SK-N-SH (cell line): ENCODE measurements at regions not wholly inside any gene's neighbourhood (a gene's known extent, or its start where the extent isn't known, plus 50 kb on each side); places are given as distances from the start of the nearest gene placed in this dataset.

ENCODE experiments used
- CTCF ChIA-PET: fragments of 300-600, 350-600 bp; formaldehyde crosslinking; extraction: SDS; loops from one replicate; lab custom pipeline; 2021; lab: Yijun Ruan, JAX
- POLR2A ChIA-PET: fragments of 350-600 bp; sonication (Branson Sonifier 250); formaldehyde crosslinking; extraction: SDS; loops from one replicate; lab custom pipeline; 2020; ENCODE audit warnings: antibody characterized with exemption, inconsistent platforms; lab: Yijun Ruan, JAX
- DNase-seq: peaks from one replicate; pipeline ENCODE4 v3.0.0; 2012
- H2AFZ ChIP-seq: fragments of 200-600 bp; sonication (generic); 2 replicates; pipeline ENCODE4 v1.8.1; 2016; ENCODE audit warnings: antibody characterized with exemption, mild to moderate bottlenecking, low read depth
- H3F3A ChIP-seq: fragments of 200-600 bp; sonication (generic); replicated peaks from 2 replicates; pipeline ENCODE3; 2016; ENCODE audit warnings: antibody characterized with exemption, mild to moderate bottlenecking; ENCODE audit not compliant: insufficient read depth
- H3K27ac ChIP-seq, 2 experiments: fragments of 200-500 bp in 1 of 2; fragments of 200-600 bp in 1 of 2; sonication (Bioruptor generic) in 1 of 2; sonication (generic), shearing (Covaris generic) in 1 of 2; 2 replicates each; pipeline versions ENCODE4 v1.5.1 to v1.6.1; 2014 to 2016; ENCODE audit warnings: low read depth in 2 of 2, inconsistent platforms in 1 of 2, low read length in 1 of 2, mild to moderate bottlenecking in 1 of 2, mixed read lengths in 1 of 2
- H3K27me3 ChIP-seq: fragments of 200-600 bp; sonication (generic), shearing (Covaris generic); 2 replicates; pipeline ENCODE4 v1.6.1; 2016; ENCODE audit warnings: mixed run types; ENCODE audit not compliant: insufficient read depth
- H3K36me3 ChIP-seq, 2 experiments: fragments of 200-500 bp in 1 of 2; fragments of 200-600 bp in 1 of 2; sonication (Bioruptor generic) in 1 of 2; sonication (generic) in 1 of 2; replicated peaks in 1 of 2; 2 replicates each; pipeline versions ENCODE3 to v1.5.1; 2014 to 2016; ENCODE audit warnings: low read length in 1 of 2, mild to moderate bottlenecking in 1 of 2; ENCODE audit not compliant: insufficient read depth in 2 of 2, control insufficient read depth in 1 of 2
- H3K4me1 ChIP-seq, 2 experiments: fragments of 200-500 bp in 1 of 2; fragments of 200-600 bp in 1 of 2; sonication (Bioruptor generic) in 1 of 2; sonication (generic), shearing (Covaris generic) in 1 of 2; 2 replicates each; pipeline versions ENCODE4 v1.5.1 to v1.6.1; 2014 to 2016; ENCODE audit warnings: low read depth in 1 of 2, low read length in 1 of 2, mixed run types in 1 of 2; ENCODE audit not compliant: insufficient read depth in 2 of 2, control insufficient read depth in 1 of 2
- H3K4me2 ChIP-seq: fragments of 200-600 bp; sonication (generic), shearing (Covaris generic); 2 replicates; pipeline ENCODE4 v1.6.1; 2017; ENCODE audit warnings: mixed run types
- H3K4me3 ChIP-seq, 2 experiments: fragments of 200-500 bp in 1 of 2; fragments of 200-600 bp in 1 of 2; sonication (Bioruptor generic) in 1 of 2; sonication (generic), shearing (Covaris generic) in 1 of 2; 2 replicates each; pipeline versions ENCODE4 v1.5.1 to v1.8.1; 2014 to 2016; ENCODE audit warnings: low read depth in 2 of 2, inconsistent platforms in 1 of 2, low read length in 1 of 2, mild to moderate bottlenecking in 1 of 2, mixed read lengths in 1 of 2, moderate library complexity in 1 of 2
- H3K79me2 ChIP-seq: fragments of 200-600 bp; sonication (generic); 2 replicates; pipeline ENCODE4 v1.8.1; 2017; ENCODE audit warnings: mild to moderate bottlenecking; ENCODE audit not compliant: insufficient read depth
- H3K9ac ChIP-seq: fragments of 200-600 bp; sonication (generic); 2 replicates; pipeline ENCODE4 v1.6.1; 2017; ENCODE audit warnings: mixed run types
- H3K9me2 ChIP-seq: fragments of 200-600 bp; sonication (generic); 2 replicates; pipeline ENCODE4 v1.6.1; 2017; ENCODE audit warnings: mixed run types
- H3K9me3 ChIP-seq: fragments of 200-600 bp; sonication (generic); 2 replicates; pipeline ENCODE4 v1.6.1; 2017; ENCODE audit warnings: mixed run types, mild to moderate bottlenecking, moderate library complexity
- H4K20me1 ChIP-seq: fragments of 200-600 bp; sonication (generic); 2 replicates; pipeline ENCODE4 v1.6.1; 2017; ENCODE audit warnings: mild to moderate bottlenecking, mixed run types; ENCODE audit not compliant: insufficient read depth
- CHD2 ChIP-seq: fragments of 150-350 bp; IDR thresholded peaks from 2 replicates; pipeline ENCODE4 v1.6.1; 2018; ENCODE audit warnings: low read length; ENCODE audit not compliant: partially characterized antibody
- ELF1 ChIP-seq: IDR thresholded peaks from 2 replicates; pipeline ENCODE4 v1.4.0; 2012
- FOSL2 ChIP-seq: IDR thresholded peaks from 2 replicates; pipeline ENCODE4 v1.4.0; 2012; ENCODE audit warnings: low read depth, mild to moderate bottlenecking, moderate library complexity, borderline replicate concordance
- FOXJ3 ChIP-seq: sonication (generic); formaldehyde crosslinking; IDR thresholded peaks from 2 replicates; pipeline ENCODE4 v1.5.1; 2020; ENCODE audit warnings: mild to moderate bottlenecking, missing genetic modification reagents
- FOXM1 ChIP-seq: IDR thresholded peaks from 2 replicates; pipeline ENCODE4 v1.4.0; 2012; ENCODE audit warnings: low read depth, mild to moderate bottlenecking
- GATA2 ChIP-seq: sonication (generic); formaldehyde crosslinking; IDR thresholded peaks from 2 replicates; pipeline ENCODE4 v1.5.0; 2020; ENCODE audit warnings: mild to moderate bottlenecking, missing genetic modification reagents
- IRF3 ChIP-seq: fragments of 150-350 bp; IDR thresholded peaks from 2 replicates; pipeline ENCODE4 v1.6.1; 2016; ENCODE audit warnings: mild to moderate bottlenecking, low read depth, low read length
- MAX ChIP-seq: IDR thresholded peaks from 2 replicates; pipeline ENCODE4 v1.4.0; 2012; ENCODE audit warnings: low read depth
- MEF2A ChIP-seq: IDR thresholded peaks from 2 replicates; pipeline ENCODE4 v1.4.0; 2012; ENCODE audit warnings: low read depth, borderline replicate concordance
- MXI1 ChIP-seq: IDR thresholded peaks from 2 replicates; pipeline ENCODE4 v1.6.1; 2012; ENCODE audit warnings: mild to moderate bottlenecking, low read depth, low read length, improper control_type of control experiment
- NRF1 ChIP-seq: IDR thresholded peaks from 2 replicates; pipeline ENCODE4 v1.6.1; 2012; ENCODE audit warnings: low read depth, mild to moderate bottlenecking, low read length
- POLR2AphosphoS5 ChIP-seq: IDR thresholded peaks from 2 replicates; pipeline ENCODE4 v1.6.1; 2012; ENCODE audit warnings: low read depth, low read length
- RAD21 ChIP-seq: IDR thresholded peaks from 2 replicates; pipeline ENCODE4 v1.6.1; 2012; ENCODE audit warnings: mild to moderate bottlenecking, low read length
- RFX5 ChIP-seq: IDR thresholded peaks from 2 replicates; pipeline ENCODE4 v1.6.1; 2012; ENCODE audit warnings: mild to moderate bottlenecking, improper control_type of control experiment, low read length
- RXRA ChIP-seq: IDR thresholded peaks from 2 replicates; pipeline ENCODE4 v1.4.0; 2012; ENCODE audit warnings: low read depth, mild to moderate bottlenecking, borderline replicate concordance
- SIN3A ChIP-seq: IDR thresholded peaks from 2 replicates; pipeline ENCODE4 v1.6.1; 2012; ENCODE audit warnings: low read depth, mild to moderate bottlenecking, low read length, moderate library complexity, borderline replicate concordance
- SMC3 ChIP-seq: IDR thresholded peaks from 2 replicates; pipeline ENCODE4 v1.6.1; 2012; ENCODE audit warnings: low read depth, low read length, improper control_type of control experiment
- TAF1 ChIP-seq: IDR thresholded peaks from 2 replicates; pipeline ENCODE4 v1.6.1; 2012; ENCODE audit warnings: low read depth, mild to moderate bottlenecking, low read length, moderate library complexity, borderline replicate concordance
- TCF12 ChIP-seq: IDR thresholded peaks from 2 replicates; pipeline ENCODE4 v1.4.0; 2012
- TEAD4 ChIP-seq: IDR thresholded peaks from 2 replicates; pipeline ENCODE4 v1.4.0; 2012; ENCODE audit warnings: mild to moderate bottlenecking, borderline replicate concordance; ENCODE audit not compliant: insufficient read depth
- USF1 ChIP-seq: IDR thresholded peaks from 2 replicates; pipeline ENCODE4 v1.4.0; 2012; ENCODE audit warnings: low read depth, borderline replicate concordance
- USF2 ChIP-seq: fragments of 150-350 bp; IDR thresholded peaks from 2 replicates; pipeline ENCODE4 v1.6.1; 2017; ENCODE audit warnings: antibody characterized with exemption, low read length, low read depth, borderline replicate concordance
- WGBS: methylation state at CpG from one replicate; pipeline ENCODE4 v1.1.6; 2017; ENCODE audit warnings: low lambda C conversion rate; 5-methylcytosine and 5-hydroxymethylcytosine counted together

GRCh38 chr1:182215764-182216163, 154.3 kb upstream of the ZNF648 start:
- H3K9ac ChIP-seq: no peak overlapping the region
- no peaks in the 10 kb centered on the region for H3K9me2 ChIP-seq
- no peak overlapping the region for H2AFZ ChIP-seq
- no peaks in the 10 kb centered on the region for H4K20me1 ChIP-seq
- no peaks in the 10 kb centered on the region for H3K79me2 ChIP-seq
- no peaks in the 10 kb centered on the region for H3F3A ChIP-seq
- H3K4me3 ChIP-seq: no peak overlapping the region
- no peaks in the 10 kb centered on the region for H3K9me3 ChIP-seq
- H3K4me2 ChIP-seq: no peak overlapping the region
- no peak for DNase-seq
- ChIA-PET POLR2A (no interaction called here), CTCF (interaction anchor here (1.7 kb wide), 1 partner anchor 73 kb away, joined by 3 read pairs; no protein-coding TSS in a partner anchor)
- no peak overlapping the region for H3K27ac ChIP-seq
- no peaks in the 10 kb centered on the region for H3K36me3 ChIP-seq
- TF ChIP-seq FOXJ3 (no peak), RXRA (no peak), RAD21 (no peak), FOXM1 (no peak), MAX (no peak), SMC3 (no peak), SIN3A (no peak), TAF1 (no peak), ELF1 (no peak), IRF3 (no peak), MXI1 (no peak), GATA2 (CRISPR knock-in tag) (no peak), USF1 (no peak)
- no peaks in the 10 kb centered on the region for H3K27me3 ChIP-seq
- H3K4me1 ChIP-seq: peaks cover 0 to 4% of the 10 kb centered on the region in 2 experiments; a peak in 1 of 4 replicates

- no peak overlapping the region for H2AFZ ChIP-seq
- H3K9me2 ChIP-seq: no peaks in the 10 kb centered on the region
- POLR2A ChIA-PET: no interaction called here
- 19% methylated on average over 1 of the region's 1 CpG for WGBS
- TF ChIP-seq MEF2A (no peak), USF2 (no peak), FOXJ3 (no peak), FOSL2 (no peak), MXI1 (no peak), POLR2AphosphoS5 (no peak), USF1 (no peak), NRF1 (no peak), IRF3 (no peak), SIN3A (no peak), RFX5 (no peak), TCF12 (no peak), MAX (no peak), TEAD4 (no peak), ELF1 (no peak), CHD2 (no peak)
- H3K27ac ChIP-seq: no peak overlapping the region
- H3K4me2 ChIP-seq: no peak overlapping the region
- no peaks in the 10 kb centered on the region for H3K79me2 ChIP-seq
- H3K36me3 ChIP-seq: no peaks in the 10 kb centered on the region
- no peaks in the 10 kb centered on the region for H3K9me3 ChIP-seq
- DNase-seq: no peak
- CTCF ChIA-PET: no interaction called here
- H3K9ac ChIP-seq: no peak overlapping the region
- no peaks in the 10 kb centered on the region for H3F3A ChIP-seq
- H3K4me3 ChIP-seq: no peak overlapping the region
- no peaks in the 10 kb centered on the region for H4K20me1 ChIP-seq
- peaks cover 0 to 4% of the 10 kb centered on the region in 2 experiments; a peak in 1 of 4 replicates for H3K4me1 ChIP-seq
- H3K27me3 ChIP-seq: no peaks in the 10 kb centered on the region
Observed at GRCh38 chr1:182213163-182213562, 151.7 kb upstream of the ZNF648 start.
